ENCODE measurements at regions not wholly inside any gene's neighbourhood (a gene's known extent, or its start where the extent isn't known, plus 50 kb on each side); places are given as distances from the start of the nearest gene placed in this dataset.

GRCh38 chr1:8241417-8242014 is 76.4 kb upstream of the SLC45A1 start (continued):
- TF ChIP-seq CTCF (IDR thresholded peaks at IDR 0.05; ENCODE audit: control extremely low read depth in 1 of 3, insufficient read depth in 1 of 3, low read depth in 1 of 3, low read length in 3 of 3) (no peak), JUND (IDR thresholded peaks at IDR 0.05; ENCODE audit: low read length) (no peak), SIRT6 (IDR thresholded peaks at IDR 0.05; ENCODE audit: low read length) (no peak)

Data from H1 (cell line).